Psoas muscle (tissue), 7 donors: ENCODE measurements at regions not wholly inside any gene's neighbourhood (a gene's known extent, or its start where the extent isn't known, plus 50 kb on each side); places are given as distances from the start of the nearest gene placed in this dataset.
A peak's percentile ranks its signal among the peaks of the same experiment; 100 is the strongest.

ENCODE experiments used
- ATAC-seq, 4 donors: fragments of 200-7000 bp; cut with Tn5 transposase; one replicate each; pipeline ENCODE4 v1.9.1; 2020; ENCODE audit warnings: moderate library complexity in 3 of 4, mild to moderate bottlenecking in 2 of 4
- DNase-seq, 2 donors: peaks; one replicate each; pipeline ENCODE4 v3.0.0-alpha.2; 2020
- H3K27ac ChIP-seq: fragments of 200-600 bp; one replicate; pipeline ENCODE4 v1.8.0; 2022
- H3K27me3 ChIP-seq, 3 donors: fragments of 200-600 bp in 1 of 3; one replicate each; pipeline versions ENCODE4 v1.6.1 to v1.8.0; 2013 to 2022; ENCODE audit warnings: low read length in 2 of 3, mild to moderate bottlenecking in 2 of 3, moderate library complexity in 1 of 3; ENCODE audit not compliant: insufficient read depth in 3 of 3
- H3K36me3 ChIP-seq, 2 donors: fragments of 200-600 bp in 1 of 2; one replicate each; pipeline versions ENCODE4 v1.6.1 to v1.8.0; 2013 to 2022; ENCODE audit warnings: low read depth in 1 of 2, mild to moderate bottlenecking in 1 of 2, moderate library complexity in 1 of 2; ENCODE audit not compliant: insufficient read depth in 1 of 2
- H3K4me1 ChIP-seq: fragments of 200-600 bp; one replicate; pipeline ENCODE4 v1.8.0; 2022
- H3K4me3 ChIP-seq: fragments of 200-600 bp; one replicate; pipeline ENCODE4 v1.8.0; 2022; ENCODE audit warnings: mild to moderate bottlenecking
- H3K9me3 ChIP-seq: fragments of 200-600 bp; one replicate; pipeline ENCODE4 v1.8.0; 2022
- CTCF ChIP-seq: fragments of 200-600 bp; IDR thresholded peaks from one replicate; pipeline ENCODE4 v1.8.0; 2022; ENCODE audit warnings: antibody characterized with exemption
- WGBS, 3 donors: extraction: QIAGEN DNeasy Blood & Tissue Kit; methylation state at CpG; one replicate each; pipeline versions ENCODE4 v1.1.6 to v1.1.7; 2013; 5-methylcytosine and 5-hydroxymethylcytosine counted together
- intact Hi-C, 2 donors: fragments of 100-400 bp; cut with DNase I; formaldehyde crosslinking; loops; one replicate each; pipeline versions ENCODE4 v1.11.0 to v1.14.2; 2022
- donor health status: healthy with polysubstance abuse.
- donor health status: DM: no; HTN: no; CAD: no; lungs with moderate emphysema.
- donor health status: Bipolar disorder and iron deficiency.
- donor health status: healthy.
- donor health status: DM: yes; HTN: yes; CAD: no.
- donor health status: DM: no; HTN: no; CAD: no.
- donor health status: DM: yes; HTN: yes; CAD: no.

DNA sequence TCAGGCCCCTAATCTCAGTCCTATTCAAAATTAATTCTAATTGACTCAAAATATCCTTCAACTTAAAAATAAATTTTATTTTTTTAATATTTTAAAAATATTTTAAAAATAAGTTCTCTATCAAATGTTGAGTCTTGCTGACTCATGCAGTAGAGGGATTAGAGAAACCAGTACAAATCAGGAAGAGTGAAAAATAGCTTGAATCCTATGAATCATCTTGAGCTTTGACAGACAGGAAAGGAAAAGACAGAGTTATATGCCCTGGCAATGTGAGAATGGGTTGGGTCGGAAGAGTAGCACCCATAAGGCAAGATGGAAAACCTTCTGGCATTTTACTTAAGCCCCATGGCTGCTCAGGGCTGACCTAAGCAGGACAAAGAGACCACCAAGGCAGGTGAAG, 346.6 kb upstream of the RUNX1 start:
- H3K27me3 ChIP-seq: no peaks in the 10 kb centered on the region
- DNase-seq: no peak
- H3K4me3 ChIP-seq: no peak overlapping the region
- H3K36me3 ChIP-seq: no peaks in the 10 kb centered on the region
- H3K4me1 ChIP-seq: peaks cover 10% of the 10 kb centered on the region
- no peaks in the 10 kb centered on the region for H3K9me3 ChIP-seq
- H3K27ac ChIP-seq: no peak overlapping the region
- intact Hi-C loops: loop anchor here in 1 of 2 donors (5.0 kb wide), 1 partner anchor 343 kb away; no protein-coding TSS in a partner anchor
- no peak for TF ChIP-seq CTCF
- 77 to 78% (median 77%) methylated on average over 1 of the region's 1 CpG for WGBS, 3 donors
- no peak for ATAC-seq

GRCh38 chr21:35394634-35395369, 345.7 kb upstream of the RUNX1 start:
- no peak for TF ChIP-seq CTCF
- no peak overlapping the region for H3K4me3 ChIP-seq
- no peaks in the 10 kb centered on the region for H3K9me3 ChIP-seq
- no peaks in the 10 kb centered on the region for H3K27me3 ChIP-seq
- H3K27ac ChIP-seq: no peak overlapping the region
- WGBS, 3 donors: 89 to 92% (median 91%) methylated on average over 7 of the region's 7 CpGs
- ATAC-seq (no peak), DNase-seq (no peak)
- H3K36me3 ChIP-seq: no peaks in the 10 kb centered on the region
- peaks cover 8% of the 10 kb centered on the region for H3K4me1 ChIP-seq
- intact Hi-C loops: loop anchor here (5.0 kb wide), 2 partner anchors 138 to 343 kb away; no protein-coding TSS in a partner anchor

- WGBS, 3 donors: 75 to 90% (median 87%) methylated on average over 1 of the region's 1 CpG
- intact Hi-C loops: loop anchor here in 1 of 2 donors (5.0 kb wide), 1 partner anchor 137 kb away; no protein-coding TSS in a partner anchor
Measured at GRCh38 chr21:35394049-35394448, 344.9 kb upstream of the RUNX1 start.

GRCh38 chr21:35390013-35390776, 341.1 kb upstream of the RUNX1 start:
- no peak for TF ChIP-seq CTCF
- H3K4me1 ChIP-seq: no peaks in the 10 kb centered on the region
- intact Hi-C loops: loop anchor here in 1 of 2 donors (5.0 kb wide), 1 partner anchor 133 kb away; no protein-coding TSS in a partner anchor
- no peaks in the 10 kb centered on the region for H3K27me3 ChIP-seq
- 31 to 50% (median 36%) methylated on average over 5 of the region's 5 CpGs for WGBS, 3 donors
- H3K36me3 ChIP-seq: no peaks in the 10 kb centered on the region
- H3K27ac ChIP-seq: peak overlapping the region; percentile 59
- DNase-seq (no peak), ATAC-seq (peak; percentile 72 to 83 (median 77))
- peaks cover 5% of the 10 kb centered on the region for H3K9me3 ChIP-seq
- no peak overlapping the region for H3K4me3 ChIP-seq

More at GRCh38 chr21:35394049-35394448, 344.9 kb upstream of the RUNX1 start:
- H3K27me3 ChIP-seq: no peaks in the 10 kb centered on the region
- TF ChIP-seq CTCF: no peak
- H3K36me3 ChIP-seq: no peaks in the 10 kb centered on the region
- no peak overlapping the region for H3K27ac ChIP-seq
- no peaks in the 10 kb centered on the region for H3K9me3 ChIP-seq
- no peak for DNase-seq
- H3K4me3 ChIP-seq: no peak overlapping the region
- H3K4me1 ChIP-seq: peaks cover under 1% of the 10 kb centered on the region
- ATAC-seq: no peak
